ENCODE measurements at regions not wholly inside any gene's neighbourhood (a gene's known extent, or its start where the extent isn't known, plus 50 kb on each side); places are given as distances from the start of the nearest gene placed in this dataset.

- TF ChIP-seq ZNF207 (IDR thresholded peaks at IDR 0.05; ENCODE audit: borderline replicate concordance), result no peak
- no peak for TF ChIP-seq SUPT20H (IDR thresholded peaks at IDR 0.05; ENCODE audit: borderline replicate concordance, control insufficient read depth, low read depth, low read length)
- TF ChIP-seq, protein P1, sequence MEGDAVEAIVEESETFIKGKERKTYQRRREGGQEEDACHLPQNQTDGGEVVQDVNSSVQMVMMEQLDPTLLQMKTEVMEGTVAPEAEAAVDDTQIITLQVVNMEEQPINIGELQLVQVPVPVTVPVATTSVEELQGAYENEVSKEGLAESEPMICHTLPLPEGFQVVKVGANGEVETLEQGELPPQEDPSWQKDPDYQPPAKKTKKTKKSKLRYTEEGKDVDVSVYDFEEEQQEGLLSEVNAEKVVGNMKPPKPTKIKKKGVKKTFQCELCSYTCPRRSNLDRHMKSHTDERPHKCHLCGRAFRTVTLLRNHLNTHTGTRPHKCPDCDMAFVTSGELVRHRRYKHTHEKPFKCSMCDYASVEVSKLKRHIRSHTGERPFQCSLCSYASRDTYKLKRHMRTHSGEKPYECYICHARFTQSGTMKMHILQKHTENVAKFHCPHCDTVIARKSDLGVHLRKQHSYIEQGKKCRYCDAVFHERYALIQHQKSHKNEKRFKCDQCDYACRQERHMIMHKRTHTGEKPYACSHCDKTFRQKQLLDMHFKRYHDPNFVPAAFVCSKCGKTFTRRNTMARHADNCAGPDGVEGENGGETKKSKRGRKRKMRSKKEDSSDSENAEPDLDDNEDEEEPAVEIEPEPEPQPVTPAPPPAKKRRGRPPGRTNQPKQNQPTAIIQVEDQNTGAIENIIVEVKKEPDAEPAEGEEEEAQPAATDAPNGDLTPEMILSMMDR (IDR thresholded peaks at IDR 0.05 in 2 of 3, conservative IDR thresholded peaks at IDR 0.05 in 1 of 3; ENCODE audit: control insufficient read depth in 2 of 3, extremely low read depth in 1 of 3, insufficient read depth in 1 of 3, low read depth in 3 of 3, low read length in 3 of 3), result no peak
- TF ChIP-seq BRCA1 (IDR thresholded peaks at IDR 0.05; ENCODE audit: low read depth, low read length), result no peak
- no peak for TF ChIP-seq CBFB (IDR thresholded peaks at IDR 0.05; ENCODE audit: low read depth)
- no peak for TF ChIP-seq TCF12 (IDR thresholded peaks at IDR 0.05; ENCODE audit: low read depth, low read length)
- TF ChIP-seq FOS (IDR thresholded peaks at IDR 0.05; ENCODE audit: borderline replicate concordance, extremely low read depth, insufficient read length), result no peak
- TF ChIP-seq NFYB (IDR thresholded peaks at IDR 0.05; ENCODE audit: insufficient read depth, low read depth, low read length), result no peak
- TF ChIP-seq NR2C2 (IDR thresholded peaks at IDR 0.05; ENCODE audit: borderline replicate concordance, control insufficient read depth, insufficient read length, low read depth), result no peak
- TF ChIP-seq SIX5 (IDR thresholded peaks at IDR 0.05; ENCODE audit: low read depth, low read length, severe bottlenecking), result no peak
- no peak for TF ChIP-seq ZBED1 (IDR thresholded peaks at IDR 0.05; ENCODE audit: borderline replicate concordance)
- no peak for TF ChIP-seq ZNF24 (IDR thresholded peaks at IDR 0.05)
- no peak for TF ChIP-seq HDGF (IDR thresholded peaks at IDR 0.05)
These were observed 94.7 kb upstream of the TMEM45B start for GRCh38 chr11:129720994-129721393.
